HL-60 (cell line): ENCODE measurements at regions not wholly inside any gene's neighbourhood (a gene's known extent, or its start where the extent isn't known, plus 50 kb on each side); places are given as distances from the start of the nearest gene placed in this dataset.

Experiments used
- CTCF ChIP-seq: IDR thresholded peaks from one replicate; pipeline ENCODE4 v1.5.1; 2011; ENCODE audit warnings: low read length, control low read depth, inconsistent platforms; ENCODE audit not compliant: insufficient read depth
- SPI1 ChIP-seq: IDR thresholded peaks from 2 replicates; pipeline ENCODE4 v1.6.1; 2012; ENCODE audit warnings: low read depth, mild to moderate bottlenecking, borderline replicate concordance

GRCh38 chr16:22692034-22692433 is 121.9 kb upstream of the HS3ST2 start:
- TF ChIP-seq CTCF = no peak
- TF ChIP-seq SPI1 = no peak
